ENCODE measurements at regions not wholly inside any gene's neighbourhood (a gene's known extent, or its start where the extent isn't known, plus 50 kb on each side); places are given as distances from the start of the nearest gene placed in this dataset.
A peak's percentile ranks its signal among the peaks of the same experiment; 100 is the strongest.

GRCh38 chr5:66406761-66407336 is 189.3 kb upstream of the MAST4 start:
- H2AFZ ChIP-seq (ENCODE audit: low read depth, low read length): no peak overlapping the region
- no peak overlapping the region for H3K9ac ChIP-seq (ENCODE audit: low read length)
- Mint-ChIP-seq H3K4me1 (ENCODE audit: low read depth, unreplicated experiment) (no peaks in the 10 kb centered on the region), H3K4me3 (ENCODE audit: unreplicated experiment) (no peak overlapping the region), H3K27me3 (ENCODE audit: low read depth, unreplicated experiment) (peaks cover 4% of the 10 kb centered on the region), H3K27ac (ENCODE audit: unreplicated experiment) (no peak overlapping the region), H3K36me3 (ENCODE audit: low read depth, unreplicated experiment) (no peaks in the 10 kb centered on the region), H3K9me3 (ENCODE audit: unreplicated experiment) (peaks cover 5% of the 10 kb centered on the region)
- H4K20me1 ChIP-seq (ENCODE audit: insufficient read depth, low read length): no peaks in the 10 kb centered on the region
- H3K4me3 ChIP-seq (ENCODE audit: insufficient read depth, low read depth, low read length): no peak overlapping the region
- no peaks in the 10 kb centered on the region for H3K9me3 ChIP-seq (ENCODE audit: insufficient read depth, low read depth, low read length)
- no peak overlapping the region for H3K4me2 ChIP-seq (ENCODE audit: low read length)
- H3K36me3 ChIP-seq (ENCODE audit: insufficient read depth, low read length): no peaks in the 10 kb centered on the region
- H3K79me2 ChIP-seq (ENCODE audit: insufficient read depth, low read length): no peaks in the 10 kb centered on the region
- H3K4me1 ChIP-seq (ENCODE audit: insufficient read depth, low read length): no peaks in the 10 kb centered on the region
- no peak for FAIRE-seq
- H3K27ac ChIP-seq (ENCODE audit: low read depth, low read length): no peak overlapping the region
- peak; percentile 14 for DNase-seq (ENCODE audit: low read depth)
- no peaks in the 10 kb centered on the region for H3K27me3 ChIP-seq (ENCODE audit: insufficient read depth, low read length)
- TF ChIP-seq EZH2 (IDR thresholded peaks at IDR 0.05; ENCODE audit: insufficient read depth, low read length): no peak
- TF ChIP-seq, protein P1, sequence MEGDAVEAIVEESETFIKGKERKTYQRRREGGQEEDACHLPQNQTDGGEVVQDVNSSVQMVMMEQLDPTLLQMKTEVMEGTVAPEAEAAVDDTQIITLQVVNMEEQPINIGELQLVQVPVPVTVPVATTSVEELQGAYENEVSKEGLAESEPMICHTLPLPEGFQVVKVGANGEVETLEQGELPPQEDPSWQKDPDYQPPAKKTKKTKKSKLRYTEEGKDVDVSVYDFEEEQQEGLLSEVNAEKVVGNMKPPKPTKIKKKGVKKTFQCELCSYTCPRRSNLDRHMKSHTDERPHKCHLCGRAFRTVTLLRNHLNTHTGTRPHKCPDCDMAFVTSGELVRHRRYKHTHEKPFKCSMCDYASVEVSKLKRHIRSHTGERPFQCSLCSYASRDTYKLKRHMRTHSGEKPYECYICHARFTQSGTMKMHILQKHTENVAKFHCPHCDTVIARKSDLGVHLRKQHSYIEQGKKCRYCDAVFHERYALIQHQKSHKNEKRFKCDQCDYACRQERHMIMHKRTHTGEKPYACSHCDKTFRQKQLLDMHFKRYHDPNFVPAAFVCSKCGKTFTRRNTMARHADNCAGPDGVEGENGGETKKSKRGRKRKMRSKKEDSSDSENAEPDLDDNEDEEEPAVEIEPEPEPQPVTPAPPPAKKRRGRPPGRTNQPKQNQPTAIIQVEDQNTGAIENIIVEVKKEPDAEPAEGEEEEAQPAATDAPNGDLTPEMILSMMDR (IDR thresholded peaks at IDR 0.05; ENCODE audit: insufficient read depth, low read depth, low read length): no peak

DNA sequence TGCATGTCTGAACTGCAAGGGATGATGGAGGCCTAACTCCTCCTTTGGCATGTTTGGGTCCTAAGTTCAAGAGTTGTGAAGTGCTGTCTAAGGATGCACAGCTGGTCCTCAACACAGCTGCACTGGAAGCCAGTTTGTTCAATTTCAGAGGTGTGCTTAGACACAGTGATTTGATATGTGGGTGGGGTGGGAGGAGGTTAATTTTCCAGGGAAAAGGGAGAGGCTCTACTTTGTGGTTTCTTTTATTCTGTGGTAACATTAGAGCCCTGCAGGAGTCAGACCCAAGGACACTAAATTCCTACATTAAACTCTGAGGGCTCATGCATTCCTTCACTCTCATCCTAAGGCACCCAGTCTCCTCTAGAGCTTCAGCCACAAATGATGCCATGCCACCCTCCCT is 188.4 kb upstream of the MAST4 start:
- Mint-ChIP-seq H3K36me3 (ENCODE audit: low read depth, unreplicated experiment) (no peaks in the 10 kb centered on the region), H3K27ac (ENCODE audit: unreplicated experiment) (no peak overlapping the region), H3K9me3 (ENCODE audit: unreplicated experiment) (peaks cover 5% of the 10 kb centered on the region), H3K4me3 (ENCODE audit: unreplicated experiment) (no peak overlapping the region), H3K4me1 (ENCODE audit: low read depth, unreplicated experiment) (no peaks in the 10 kb centered on the region), H3K27me3 (ENCODE audit: low read depth, unreplicated experiment) (peaks cover 4% of the 10 kb centered on the region)
- H3K4me1 ChIP-seq (ENCODE audit: insufficient read depth, low read length): no peaks in the 10 kb centered on the region
- no peak for TF ChIP-seq EZH2 (IDR thresholded peaks at IDR 0.05; ENCODE audit: insufficient read depth, low read length)
- TF ChIP-seq, protein P1 (IDR thresholded peaks at IDR 0.05; ENCODE audit: insufficient read depth, low read depth, low read length): no peak
- H3K9me3 ChIP-seq (ENCODE audit: insufficient read depth, low read depth, low read length): no peaks in the 10 kb centered on the region
- no peaks in the 10 kb centered on the region for H3K27me3 ChIP-seq (ENCODE audit: insufficient read depth, low read length)
- H3K36me3 ChIP-seq (ENCODE audit: insufficient read depth, low read length): no peaks in the 10 kb centered on the region
- no peak overlapping the region for H3K27ac ChIP-seq (ENCODE audit: low read depth, low read length)
- no peaks in the 10 kb centered on the region for H3K79me2 ChIP-seq (ENCODE audit: insufficient read depth, low read length)
- no peak overlapping the region for H3K4me2 ChIP-seq (ENCODE audit: low read length)
- H3K9ac ChIP-seq (ENCODE audit: low read length): no peak overlapping the region
- DNase-seq (ENCODE audit: low read depth) (no peak), FAIRE-seq (no peak)
- no peaks in the 10 kb centered on the region for H4K20me1 ChIP-seq (ENCODE audit: insufficient read depth, low read length)
- no peak overlapping the region for H2AFZ ChIP-seq (ENCODE audit: low read depth, low read length)
- no peak overlapping the region for H3K4me3 ChIP-seq (ENCODE audit: insufficient read depth, low read depth, low read length)

DNA sequence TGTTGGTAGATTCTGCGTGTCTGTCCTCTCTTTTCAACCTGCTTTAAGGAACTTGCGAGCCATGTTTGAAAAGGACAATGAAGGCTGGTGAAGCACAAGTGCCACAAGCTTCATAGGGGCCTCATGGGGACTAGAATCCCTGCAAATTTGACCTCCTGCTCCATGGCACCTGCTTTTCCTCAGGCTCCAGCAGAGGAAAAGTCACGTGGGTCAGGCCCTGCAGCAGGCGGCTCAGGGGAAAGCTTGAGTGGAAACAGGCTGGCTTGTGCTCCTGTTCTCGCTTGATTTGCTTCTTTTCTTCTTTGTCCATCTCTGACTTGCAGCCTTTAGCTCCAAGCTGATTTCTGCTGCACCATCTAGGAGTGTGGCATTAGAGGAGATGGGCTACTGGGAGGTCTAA is 187.6 kb upstream of the MAST4 start:
- peaks cover 4% of the 10 kb centered on the region for H3K27me3 Mint-ChIP-seq (ENCODE audit: low read depth, unreplicated experiment)
- no peaks in the 10 kb centered on the region for H3K36me3 Mint-ChIP-seq (ENCODE audit: low read depth, unreplicated experiment)
- H3K4me3 ChIP-seq (ENCODE audit: insufficient read depth, low read depth, low read length): no peak overlapping the region
- DNase-seq (ENCODE audit: low read depth) (no peak), FAIRE-seq (no peak)
- no peak overlapping the region for H2AFZ ChIP-seq (ENCODE audit: low read depth, low read length)
- no peak overlapping the region for H3K4me3 Mint-ChIP-seq (ENCODE audit: unreplicated experiment)
- H3K27me3 ChIP-seq (ENCODE audit: insufficient read depth, low read length): no peaks in the 10 kb centered on the region
- H3K27ac ChIP-seq (ENCODE audit: low read depth, low read length): no peak overlapping the region
- H3K27ac Mint-ChIP-seq (ENCODE audit: unreplicated experiment): no peak overlapping the region
- H3K4me1 ChIP-seq (ENCODE audit: insufficient read depth, low read length): no peaks in the 10 kb centered on the region
- H3K4me1 Mint-ChIP-seq (ENCODE audit: low read depth, unreplicated experiment): no peaks in the 10 kb centered on the region
- no peaks in the 10 kb centered on the region for H3K79me2 ChIP-seq (ENCODE audit: insufficient read depth, low read length)
- no peaks in the 10 kb centered on the region for H3K9me3 ChIP-seq (ENCODE audit: insufficient read depth, low read depth, low read length)
- TF ChIP-seq, protein P1 (IDR thresholded peaks at IDR 0.05; ENCODE audit: insufficient read depth, low read depth, low read length): no peak
- TF ChIP-seq EZH2 (IDR thresholded peaks at IDR 0.05; ENCODE audit: insufficient read depth, low read length): no peak
- H3K9me3 Mint-ChIP-seq (ENCODE audit: unreplicated experiment): peaks cover 5% of the 10 kb centered on the region
- no peak overlapping the region for H3K4me2 ChIP-seq (ENCODE audit: low read length)
- no peaks in the 10 kb centered on the region for H3K36me3 ChIP-seq (ENCODE audit: insufficient read depth, low read length)
- no peak overlapping the region for H3K9ac ChIP-seq (ENCODE audit: low read length)
- H4K20me1 ChIP-seq (ENCODE audit: insufficient read depth, low read length): no peaks in the 10 kb centered on the region

Data from astrocyte (in vitro differentiated cells and primary cell).